ENCODE measurements at regions not wholly inside any gene's neighbourhood (a gene's known extent, or its start where the extent isn't known, plus 50 kb on each side); places are given as distances from the start of the nearest gene placed in this dataset.
"Not testable (repeated sequence)": the region's sequence is repeated elsewhere in the genome, so short reads cannot be mapped to it uniquely, and the experiment has no call there.

DNA sequence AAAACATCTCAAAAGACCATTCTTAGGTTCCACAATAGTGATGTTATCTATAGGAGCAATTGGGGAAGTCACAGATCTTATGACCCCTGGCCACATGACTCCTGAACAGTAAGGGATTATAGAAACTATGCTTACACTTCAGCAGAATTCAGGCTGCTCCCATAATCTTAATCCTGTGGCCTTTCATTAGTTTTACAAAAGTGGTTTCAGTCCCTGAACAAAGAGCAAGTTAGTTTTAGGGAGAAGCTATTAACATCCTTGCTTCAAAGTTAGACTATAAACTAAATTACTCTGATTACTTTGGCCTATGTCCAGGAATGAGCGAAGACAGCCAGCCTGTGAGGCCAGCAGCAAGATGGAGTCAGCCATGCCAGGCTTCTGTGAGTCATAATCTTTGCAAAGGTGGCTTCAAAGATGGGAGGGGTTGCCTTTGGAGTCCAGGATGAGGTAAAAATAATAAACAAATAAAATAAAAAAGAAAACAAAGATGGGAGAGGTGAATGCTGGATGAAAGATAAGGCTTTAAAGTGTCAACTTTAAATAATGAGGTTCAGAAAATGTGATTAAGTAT is 168.7 kb upstream of the NDUFV2 start:
- CTCF ChIA-PET (ENCODE audit: unreplicated experiment) = no interaction called here
- no peaks in the 10 kb centered on the region for H3K79me2 ChIP-seq (ENCODE audit: insufficient read depth, low read depth, low read length)
- no peak overlapping the region for H3K4me2 ChIP-seq (ENCODE audit: low read length)
- no peak overlapping the region for H3K4me3 ChIP-seq (ENCODE audit: low read depth, low read length, poor library complexity, severe bottlenecking)
- DNase-seq (ENCODE audit: low spot score) = no peak
- TF ChIP-seq EZH2phosphoT487 (IDR thresholded peaks at IDR 0.05; ENCODE audit: borderline replicate concordance, low read depth, low read length) = no peak
- TF ChIP-seq, protein P1, sequence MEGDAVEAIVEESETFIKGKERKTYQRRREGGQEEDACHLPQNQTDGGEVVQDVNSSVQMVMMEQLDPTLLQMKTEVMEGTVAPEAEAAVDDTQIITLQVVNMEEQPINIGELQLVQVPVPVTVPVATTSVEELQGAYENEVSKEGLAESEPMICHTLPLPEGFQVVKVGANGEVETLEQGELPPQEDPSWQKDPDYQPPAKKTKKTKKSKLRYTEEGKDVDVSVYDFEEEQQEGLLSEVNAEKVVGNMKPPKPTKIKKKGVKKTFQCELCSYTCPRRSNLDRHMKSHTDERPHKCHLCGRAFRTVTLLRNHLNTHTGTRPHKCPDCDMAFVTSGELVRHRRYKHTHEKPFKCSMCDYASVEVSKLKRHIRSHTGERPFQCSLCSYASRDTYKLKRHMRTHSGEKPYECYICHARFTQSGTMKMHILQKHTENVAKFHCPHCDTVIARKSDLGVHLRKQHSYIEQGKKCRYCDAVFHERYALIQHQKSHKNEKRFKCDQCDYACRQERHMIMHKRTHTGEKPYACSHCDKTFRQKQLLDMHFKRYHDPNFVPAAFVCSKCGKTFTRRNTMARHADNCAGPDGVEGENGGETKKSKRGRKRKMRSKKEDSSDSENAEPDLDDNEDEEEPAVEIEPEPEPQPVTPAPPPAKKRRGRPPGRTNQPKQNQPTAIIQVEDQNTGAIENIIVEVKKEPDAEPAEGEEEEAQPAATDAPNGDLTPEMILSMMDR (conservative IDR thresholded peaks at IDR 0.05; ENCODE audit: low read length) = no peak
- no peak overlapping the region for H2AFZ ChIP-seq (ENCODE audit: low read length)
- no peaks in the 10 kb centered on the region for H3K9me2 ChIP-seq (ENCODE audit: insufficient read depth, low read length)
- BruUV-seq (replicated peaks) = no TSS peak
- POLR2A ChIA-PET = interaction anchor here (0.6 to 1.6 kb wide), 2 partner anchors 11 to 174 kb away, joined by 3 to 4 read pairs; no protein-coding TSS in a partner anchor
- no peak overlapping the region for H3K27ac ChIP-seq (ENCODE audit: low read depth, low read length, poor library complexity, severe bottlenecking)
- peaks cover 23% of the 10 kb centered on the region for H3K4me1 ChIP-seq (ENCODE audit: insufficient read depth, low read length, poor library complexity, severe bottlenecking)
- H3K9me3 ChIP-seq (ENCODE audit: low read length) = peaks cover 48% of the 10 kb centered on the region
- no peaks in the 10 kb centered on the region for H4K20me1 ChIP-seq (ENCODE audit: insufficient read depth, low read length)
- peaks cover 9% of the 10 kb centered on the region for H3K36me3 ChIP-seq (ENCODE audit: insufficient read depth, low read length)
- intact Hi-C loops (cut with micrococcal nuclease; ENCODE audit: unreplicated experiment) = no loop called here

DNA sequence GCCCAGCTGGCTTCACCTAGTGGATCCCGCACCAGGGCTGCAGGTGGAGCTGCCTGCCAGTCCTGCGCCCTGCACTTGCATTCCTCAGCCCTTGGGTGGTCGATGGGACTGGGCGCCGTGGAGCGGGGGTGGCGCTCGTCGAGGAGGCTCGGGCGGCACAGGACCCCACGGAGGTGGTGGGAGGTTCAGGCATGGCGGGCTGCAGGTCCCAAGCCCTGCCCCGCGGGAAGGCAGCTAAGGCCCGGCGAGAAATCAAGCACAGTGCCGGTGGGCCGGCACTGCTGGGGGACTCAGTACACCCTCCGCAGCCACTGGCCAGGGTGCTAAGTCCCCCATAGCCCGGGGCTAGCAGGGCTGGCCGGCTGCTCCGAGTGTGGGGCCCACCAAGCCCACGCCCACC is 167.2 kb upstream of the NDUFV2 start:
- POLR2A ChIA-PET; DNase-seq (ENCODE audit: low spot score); H3K4me3 ChIP-seq (ENCODE audit: low read depth, low read length, poor library complexity, severe bottlenecking); H3K79me2 ChIP-seq (ENCODE audit: insufficient read depth, low read depth, low read length); H3K9me2 ChIP-seq (ENCODE audit: insufficient read depth, low read length); intact Hi-C loops (cut with micrococcal nuclease; ENCODE audit: unreplicated experiment); BruUV-seq (replicated peaks); H3K36me3 ChIP-seq (ENCODE audit: insufficient read depth, low read length); H2AFZ ChIP-seq (ENCODE audit: low read length); H3K4me2 ChIP-seq (ENCODE audit: low read length); H3K27ac ChIP-seq (ENCODE audit: low read depth, low read length, poor library complexity, severe bottlenecking); H4K20me1 ChIP-seq (ENCODE audit: insufficient read depth, low read length): not testable (repeated sequence)
- peaks cover 31% of the 10 kb centered on the region for H3K4me1 ChIP-seq (ENCODE audit: insufficient read depth, low read length, poor library complexity, severe bottlenecking)
- CTCF ChIA-PET (ENCODE audit: unreplicated experiment) = interaction anchor here (0.6 kb wide), 1 partner anchor 23 kb away, joined by 3 read pairs; no protein-coding TSS in a partner anchor
- H3K9me3 ChIP-seq (ENCODE audit: low read length) = peaks cover 32% of the 10 kb centered on the region; the same call in 1 of the 2 replicates

DNA sequence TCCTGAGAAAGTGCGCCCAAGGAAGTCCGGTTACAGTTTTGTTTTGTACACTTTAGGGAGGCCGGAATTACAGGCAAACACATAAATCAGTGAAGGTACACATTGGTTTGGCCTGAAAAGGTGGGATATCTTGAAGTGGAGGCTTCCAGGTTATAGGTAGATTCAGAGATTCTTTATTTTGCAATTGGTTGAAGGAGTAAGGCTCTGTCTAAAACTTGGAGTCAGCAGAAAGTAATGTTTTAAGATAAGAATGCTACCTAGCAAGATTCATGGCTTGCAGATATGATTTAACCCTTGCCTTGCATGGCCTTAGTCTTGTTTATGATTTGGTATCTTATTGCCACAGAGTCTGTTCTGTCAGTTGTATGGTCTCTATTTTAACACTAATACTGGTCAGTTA is 165.9 kb upstream of the NDUFV2 start:
- POLR2A ChIA-PET = interaction anchor here (0.6 kb wide), 1 partner anchor 211 kb away, joined by 3 read pairs; no protein-coding TSS in a partner anchor
- intact Hi-C loops (cut with micrococcal nuclease; ENCODE audit: unreplicated experiment) = no loop called here

More for the DNA sequence above, 165.9 kb upstream of the NDUFV2 start:
- Histone ChIP-seq H3K79me2 (ENCODE audit: insufficient read depth, low read depth, low read length) (no peaks in the 10 kb centered on the region), H3K36me3 (ENCODE audit: insufficient read depth, low read length) (no peaks in the 10 kb centered on the region; the same call in 1 of the 2 replicates), H3K4me1 (ENCODE audit: insufficient read depth, low read length, poor library complexity, severe bottlenecking) (peaks cover 35% of the 10 kb centered on the region), H4K20me1 (ENCODE audit: insufficient read depth, low read length) (no peaks in the 10 kb centered on the region), H3K4me3 (ENCODE audit: low read depth, low read length, poor library complexity, severe bottlenecking) (no peak overlapping the region), H3K4me2 (ENCODE audit: low read length) (no peak overlapping the region), H3K9me2 (ENCODE audit: insufficient read depth, low read length) (no peaks in the 10 kb centered on the region), H3K27ac (ENCODE audit: low read depth, low read length, poor library complexity, severe bottlenecking) (no peak overlapping the region), H2AFZ (ENCODE audit: low read length) (no peak overlapping the region), H3K9me3 (ENCODE audit: low read length) (peaks cover 20% of the 10 kb centered on the region; the same call in 1 of the 2 replicates)
- no peak for TF ChIP-seq EZH2phosphoT487 (IDR thresholded peaks at IDR 0.05; ENCODE audit: borderline replicate concordance, low read depth, low read length)
- DNase-seq (ENCODE audit: low spot score) = no peak
- CTCF ChIA-PET (ENCODE audit: unreplicated experiment) = no interaction called here
- BruUV-seq (replicated peaks) = no TSS peak

All from OCI-LY7 (cell line).